BE2C (cell line): ENCODE measurements at regions not wholly inside any gene's neighbourhood (a gene's known extent, or its start where the extent isn't known, plus 50 kb on each side); places are given as distances from the start of the nearest gene placed in this dataset.

Experiments
- DNase-seq: peaks from one replicate; pipeline ENCODE4 v3.0.0-alpha.2; 2020
- H3K27me3 ChIP-seq: fragments of 250-450 bp; sonication (Bioruptor Pico); 2 replicates; pipeline ENCODE4 v1.5.1; 2020; ENCODE audit warnings: mild to moderate bottlenecking
- H3K36me3 ChIP-seq: fragments of 250-450 bp; sonication (Bioruptor Pico); 2 replicates; pipeline ENCODE4 v1.5.1; 2020; ENCODE audit warnings: mild to moderate bottlenecking
- H3K4me1 ChIP-seq: fragments of 250-450 bp; sonication (Bioruptor Pico); 2 replicates; pipeline ENCODE4 v1.5.1; 2020
- H3K4me3 ChIP-seq: 2 replicates; pipeline ENCODE4 v1.5.1; 2011; ENCODE audit warnings: low read depth, low read length
- H3K9me3 ChIP-seq: fragments of 250-450 bp; sonication (Bioruptor Pico); 2 replicates; pipeline ENCODE4 v1.5.1; 2020
- CTCF ChIP-seq: IDR thresholded peaks from 2 replicates; pipeline ENCODE4 v1.5.1; 2012; ENCODE audit warnings: mild to moderate bottlenecking, low read depth, low read length

- Histone ChIP-seq H3K36me3 (no peaks in the 10 kb centered on the region), H3K9me3 (no peaks in the 10 kb centered on the region), H3K4me1 (no peaks in the 10 kb centered on the region; the same call in 1 of the 2 replicates), H3K4me3 (no peak overlapping the region), H3K27me3 (no peaks in the 10 kb centered on the region)
- TF ChIP-seq CTCF = no peak
- DNase-seq = peak; percentile 28
These were observed 178.3 kb downstream of the CAVIN4 start for GRCh38 chr9:100756217-100756616.

- no peaks in the 10 kb centered on the region for H3K27me3 ChIP-seq
- H3K36me3 ChIP-seq = no peaks in the 10 kb centered on the region
- H3K9me3 ChIP-seq = no peaks in the 10 kb centered on the region
- H3K4me3 ChIP-seq = no peak overlapping the region
- no peak for TF ChIP-seq CTCF
- no peaks in the 10 kb centered on the region; the same call in 1 of the 2 replicates for H3K4me1 ChIP-seq
- DNase-seq = no peak
These were observed 181.3 kb downstream of the CAVIN4 start for GRCh38 chr9:100759215-100759614.

- no peaks in the 10 kb centered on the region for H3K27me3 ChIP-seq
- DNase-seq = no peak
- no peak overlapping the region for H3K4me3 ChIP-seq
- no peaks in the 10 kb centered on the region for H3K9me3 ChIP-seq
- H3K4me1 ChIP-seq = no peaks in the 10 kb centered on the region; the same call in 1 of the 2 replicates
- no peaks in the 10 kb centered on the region for H3K36me3 ChIP-seq
- no peak for TF ChIP-seq CTCF
These were observed 183.5 kb downstream of the CAVIN4 start for GRCh38 chr9:100761276-100761802.

GRCh38 chr9:100774326-100774725 is 196.4 kb downstream of the CAVIN4 start:
- no peaks in the 10 kb centered on the region for H3K4me1 ChIP-seq

GRCh38 chr9:100774962-100775361 is 197.1 kb downstream of the CAVIN4 start:
- no peaks in the 10 kb centered on the region for H3K27me3 ChIP-seq
- no peaks in the 10 kb centered on the region for H3K36me3 ChIP-seq
- no peak overlapping the region for H3K4me3 ChIP-seq
- TF ChIP-seq CTCF = no peak
- no peaks in the 10 kb centered on the region for H3K4me1 ChIP-seq
- H3K9me3 ChIP-seq = no peaks in the 10 kb centered on the region
- DNase-seq = no peak

More at GRCh38 chr9:100774326-100774725, 196.4 kb downstream of the CAVIN4 start:
- Histone ChIP-seq H3K9me3 (no peaks in the 10 kb centered on the region), H3K4me3 (no peak overlapping the region), H3K36me3 (no peaks in the 10 kb centered on the region), H3K27me3 (no peaks in the 10 kb centered on the region)
- no peak for TF ChIP-seq CTCF
- DNase-seq = no peak

- H3K4me3 ChIP-seq = no peak overlapping the region
- DNase-seq = no peak
- H3K4me1 ChIP-seq = no peaks in the 10 kb centered on the region
- H3K27me3 ChIP-seq = no peaks in the 10 kb centered on the region
- no peaks in the 10 kb centered on the region for H3K36me3 ChIP-seq
- no peaks in the 10 kb centered on the region for H3K9me3 ChIP-seq
- no peak for TF ChIP-seq CTCF
These were observed 198.0 kb downstream of the CAVIN4 start for GRCh38 chr9:100775912-100776311.
